ENCODE measurements at regions not wholly inside any gene's neighbourhood (a gene's known extent, or its start where the extent isn't known, plus 50 kb on each side); places are given as distances from the start of the nearest gene placed in this dataset.
"Not testable (repeated sequence)": the region's sequence is repeated elsewhere in the genome, so short reads cannot be mapped to it uniquely, and the experiment has no call there.

DNA sequence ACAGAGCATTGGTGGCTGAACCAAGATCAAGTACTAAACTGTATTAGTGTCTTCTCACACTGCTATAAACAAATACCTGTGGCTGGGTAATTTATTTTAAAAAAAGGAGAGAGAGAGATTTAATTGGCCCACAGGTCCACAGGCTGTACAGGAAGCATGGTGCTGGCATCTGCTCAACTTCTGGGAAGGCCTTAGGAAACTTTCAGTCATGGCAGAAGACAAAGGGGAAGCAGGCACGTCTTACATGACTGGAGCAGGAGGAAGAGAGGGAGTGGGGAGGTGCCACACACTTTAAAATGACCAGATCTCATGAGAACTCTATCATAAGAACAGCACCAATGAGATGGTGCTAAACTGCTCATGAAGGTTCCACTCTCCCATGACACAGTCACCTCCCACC lies 95.2 kb upstream of the JCAD start:
- Histone ChIP-seq H3K4me1 (ENCODE audit: control insufficient read depth, insufficient read depth, low read length) (no peaks in the 10 kb centered on the region), H3K36me3 (ENCODE audit: control insufficient read depth in 2 of 2, insufficient read depth in 2 of 2, low read length in 2 of 2) (no peaks in the 10 kb centered on the region), H3K27ac (ENCODE audit: low read length) (no peak overlapping the region), H3K4me3 (ENCODE audit: low read length in 2 of 2) (no peak overlapping the region), H3K9me3 (ENCODE audit: control insufficient read depth in 2 of 2, low read length in 2 of 2) (no peaks in the 10 kb centered on the region), H3K9ac (ENCODE audit: low read length in 2 of 2) (no peak overlapping the region), H3K27me3 (ENCODE audit: control insufficient read depth in 1 of 2, insufficient read depth in 2 of 2, low read length in 2 of 2) (no peaks in the 10 kb centered on the region)

DNA sequence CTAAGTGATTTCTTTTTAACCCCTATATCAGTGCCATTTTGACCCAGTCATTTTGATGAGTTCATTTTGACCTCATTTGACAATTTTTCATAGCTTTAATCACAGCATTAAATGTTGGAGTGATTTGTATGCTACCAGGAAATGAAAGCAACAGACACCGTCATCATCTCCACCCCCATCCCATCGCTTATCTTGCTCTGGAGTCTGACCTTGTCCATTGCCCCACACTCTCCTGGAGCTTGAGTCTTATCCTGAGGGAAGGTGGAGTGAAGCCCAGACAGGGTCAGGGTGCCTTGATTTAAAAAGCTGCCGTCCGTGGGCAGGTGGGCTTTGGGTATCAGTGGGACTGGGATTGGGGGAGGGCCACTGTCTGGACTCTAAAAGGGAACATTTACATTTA lies 94.7 kb upstream of the JCAD start:
- Histone ChIP-seq H3K9me3 (ENCODE audit: control insufficient read depth in 2 of 2, low read length in 2 of 2) (no peaks in the 10 kb centered on the region), H3K9ac (ENCODE audit: low read length in 2 of 2) (no peak overlapping the region), H3K4me3 (ENCODE audit: low read length in 2 of 2) (no peak overlapping the region), H3K27ac (ENCODE audit: low read length) (no peak overlapping the region), H3K27me3 (ENCODE audit: control insufficient read depth in 1 of 2, insufficient read depth in 2 of 2, low read length in 2 of 2) (no peaks in the 10 kb centered on the region), H3K36me3 (ENCODE audit: control insufficient read depth in 2 of 2, insufficient read depth in 2 of 2, low read length in 2 of 2) (no peaks in the 10 kb centered on the region), H3K4me1 (ENCODE audit: control insufficient read depth, insufficient read depth, low read length) (no peaks in the 10 kb centered on the region)

DNA sequence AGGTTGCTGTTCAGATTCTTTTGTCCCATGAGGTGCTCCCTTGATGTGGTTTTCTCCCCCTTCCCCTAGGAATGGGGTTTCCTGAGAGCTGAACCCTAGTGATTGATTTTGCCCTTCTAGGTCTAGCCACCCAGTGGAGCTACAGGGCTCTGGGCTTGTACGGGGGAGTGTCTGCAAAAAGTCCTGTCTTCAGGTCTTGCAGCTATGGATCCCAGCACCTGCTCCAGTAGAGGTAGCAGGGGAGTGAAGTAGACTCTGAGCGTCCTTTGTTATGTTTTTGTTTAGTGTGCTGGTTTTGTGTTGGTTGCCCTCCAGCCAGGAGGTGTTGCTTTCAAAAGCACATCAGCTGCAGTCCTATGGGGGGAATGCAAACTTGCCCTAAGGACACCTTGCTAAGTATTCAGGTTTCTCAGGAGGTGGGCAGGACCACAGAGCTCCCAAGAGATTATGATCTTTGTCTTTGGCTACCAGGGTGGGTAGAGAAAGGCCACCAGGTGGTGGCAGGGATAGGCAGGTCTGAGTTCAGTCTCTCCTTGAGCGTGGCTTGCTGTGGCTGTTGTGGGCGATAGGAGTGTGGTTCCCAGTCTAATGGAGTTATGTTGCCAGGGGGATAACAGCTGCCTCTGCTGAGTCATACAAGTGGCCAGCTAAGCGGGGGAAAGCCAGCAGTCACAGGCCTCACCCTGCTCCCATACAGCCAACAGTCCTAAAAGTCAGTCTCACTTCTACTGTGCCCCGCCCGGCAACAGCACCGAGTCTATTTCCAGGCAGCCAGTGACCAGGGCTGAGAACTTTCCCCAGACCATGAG lies 92.4 kb upstream of the JCAD start:
- Histone ChIP-seq H3K4me1 (ENCODE audit: control insufficient read depth, insufficient read depth, low read length) (no peaks in the 10 kb centered on the region), H3K9me3 (ENCODE audit: control insufficient read depth in 2 of 2, low read length in 2 of 2) (no peaks in the 10 kb centered on the region), H3K36me3 (ENCODE audit: control insufficient read depth in 2 of 2, insufficient read depth in 2 of 2, low read length in 2 of 2) (no peaks in the 10 kb centered on the region), H3K27ac (ENCODE audit: low read length) (no peak overlapping the region), H3K27me3 (ENCODE audit: control insufficient read depth in 1 of 2, insufficient read depth in 2 of 2, low read length in 2 of 2) (no peaks in the 10 kb centered on the region), H3K4me3 (ENCODE audit: low read length in 2 of 2) (no peak overlapping the region), H3K9ac (ENCODE audit: low read length in 2 of 2) (no peak overlapping the region)

DNA sequence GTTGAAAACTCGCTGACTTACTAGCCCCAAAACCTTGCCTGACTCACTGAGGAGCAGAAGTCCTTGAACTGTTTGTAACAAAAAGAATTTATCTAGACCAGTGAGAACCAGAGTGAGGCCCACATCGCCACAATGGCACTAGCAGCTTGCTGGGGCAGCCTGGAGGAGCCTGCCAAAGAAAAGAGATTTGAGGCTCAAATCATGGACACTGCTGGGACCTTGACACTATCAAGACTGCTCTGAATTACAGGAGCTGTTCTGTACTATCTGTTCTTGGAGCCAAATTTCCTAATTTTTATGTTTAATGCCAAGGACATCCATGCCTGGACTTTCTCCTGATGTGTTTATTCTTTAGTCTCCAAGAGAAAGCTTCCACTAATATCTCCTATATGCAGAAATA lies 82.0 kb upstream of the JCAD start:
- H3K9ac ChIP-seq (ENCODE audit: low read length in 2 of 2) = no peak overlapping the region
- H3K4me3 ChIP-seq (ENCODE audit: low read length in 2 of 2) = no peak overlapping the region
- peaks cover 0 to 5% of the 10 kb centered on the region in 2 donors for H3K9me3 ChIP-seq (ENCODE audit: control insufficient read depth in 2 of 2, low read length in 2 of 2)
- H3K36me3 ChIP-seq (ENCODE audit: control insufficient read depth in 2 of 2, insufficient read depth in 2 of 2, low read length in 2 of 2) = no peaks in the 10 kb centered on the region
- no peaks in the 10 kb centered on the region for H3K4me1 ChIP-seq (ENCODE audit: control insufficient read depth, insufficient read depth, low read length)
- no peaks in the 10 kb centered on the region for H3K27me3 ChIP-seq (ENCODE audit: control insufficient read depth in 1 of 2, insufficient read depth in 2 of 2, low read length in 2 of 2)
- H3K27ac ChIP-seq (ENCODE audit: low read length) = no peak overlapping the region

DNA sequence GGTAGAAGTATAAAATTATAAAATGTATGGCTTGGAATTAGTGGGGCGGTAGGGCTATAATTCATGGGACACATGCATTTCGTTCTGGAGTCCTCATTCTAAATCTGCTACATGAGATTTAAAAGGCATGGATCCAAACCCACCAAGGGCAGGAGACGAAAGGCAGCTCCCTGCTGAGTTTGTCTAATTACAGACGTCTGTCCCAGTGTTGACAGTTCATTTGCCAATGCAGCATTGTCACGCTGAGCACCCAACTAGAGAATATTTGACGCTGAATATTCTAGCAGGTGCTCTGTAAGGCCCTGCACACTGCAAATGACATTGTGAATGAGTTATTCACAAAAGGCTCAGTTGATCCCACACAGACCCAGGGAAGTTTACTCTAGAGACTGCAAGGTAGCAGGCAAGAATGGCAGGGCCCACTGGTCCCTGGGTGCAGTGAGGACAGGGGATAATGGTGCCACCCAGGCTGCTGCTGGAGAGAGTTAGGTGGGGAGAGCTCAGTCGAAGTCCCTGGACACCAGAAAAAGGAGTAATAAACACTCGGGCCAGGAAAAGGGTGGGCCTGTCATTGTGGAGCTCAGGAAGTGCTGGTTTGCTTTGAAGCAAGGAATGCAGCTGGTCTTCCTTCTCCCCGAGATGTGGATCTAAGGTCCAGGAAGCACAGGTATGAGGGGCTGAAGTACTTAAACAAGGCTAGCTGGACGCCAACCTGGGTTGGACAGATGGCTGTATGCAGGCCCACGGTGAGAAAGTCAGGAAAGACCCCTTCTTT lies 75.0 kb upstream of the JCAD start:
- Histone ChIP-seq H3K9ac (ENCODE audit: low read length in 2 of 2) (no peak overlapping the region), H3K36me3 (ENCODE audit: control insufficient read depth in 2 of 2, insufficient read depth in 2 of 2, low read length in 2 of 2) (no peaks in the 10 kb centered on the region), H3K4me1 (ENCODE audit: control insufficient read depth, insufficient read depth, low read length) (peaks cover 7% of the 10 kb centered on the region), H3K9me3 (ENCODE audit: control insufficient read depth in 2 of 2, low read length in 2 of 2) (no peaks in the 10 kb centered on the region), H3K27ac (ENCODE audit: low read length) (no peak overlapping the region), H3K27me3 (ENCODE audit: control insufficient read depth in 1 of 2, insufficient read depth in 2 of 2, low read length in 2 of 2) (no peaks in the 10 kb centered on the region), H3K4me3 (ENCODE audit: low read length in 2 of 2) (no peak overlapping the region)

DNA sequence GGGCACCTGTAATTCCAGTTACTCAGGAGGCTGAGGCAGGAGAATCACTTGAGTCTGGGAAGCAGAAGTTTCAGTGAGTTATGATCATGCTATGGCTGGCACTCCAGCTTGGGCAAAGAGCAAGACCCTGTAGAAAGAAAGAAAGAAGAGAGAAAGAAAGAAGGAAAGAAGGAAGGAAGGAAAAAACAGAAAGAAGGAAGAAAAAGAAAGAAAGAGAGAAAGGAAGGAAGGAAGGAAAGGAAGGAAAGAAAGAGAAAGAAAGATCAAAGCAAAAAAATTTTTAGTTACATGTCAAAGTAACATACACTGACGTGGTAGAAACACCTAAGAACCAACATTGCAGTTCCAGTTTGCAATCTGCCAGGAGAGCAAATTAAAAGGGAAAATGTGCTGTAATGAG lies 73.8 kb upstream of the JCAD start:
- no peaks in the 10 kb centered on the region for H3K9me3 ChIP-seq (ENCODE audit: control insufficient read depth in 2 of 2, low read length in 2 of 2)
- peaks cover 7% of the 10 kb centered on the region for H3K4me1 ChIP-seq (ENCODE audit: control insufficient read depth, insufficient read depth, low read length)
- no peak overlapping the region for H3K4me3 ChIP-seq (ENCODE audit: low read length in 2 of 2)
- no peak overlapping the region for H3K9ac ChIP-seq (ENCODE audit: low read length in 2 of 2)
- no peaks in the 10 kb centered on the region for H3K27me3 ChIP-seq (ENCODE audit: control insufficient read depth in 1 of 2, insufficient read depth in 2 of 2, low read length in 2 of 2)
- no peak overlapping the region for H3K27ac ChIP-seq (ENCODE audit: low read length)
- H3K36me3 ChIP-seq (ENCODE audit: control insufficient read depth in 2 of 2, insufficient read depth in 2 of 2, low read length in 2 of 2) = no peaks in the 10 kb centered on the region

DNA sequence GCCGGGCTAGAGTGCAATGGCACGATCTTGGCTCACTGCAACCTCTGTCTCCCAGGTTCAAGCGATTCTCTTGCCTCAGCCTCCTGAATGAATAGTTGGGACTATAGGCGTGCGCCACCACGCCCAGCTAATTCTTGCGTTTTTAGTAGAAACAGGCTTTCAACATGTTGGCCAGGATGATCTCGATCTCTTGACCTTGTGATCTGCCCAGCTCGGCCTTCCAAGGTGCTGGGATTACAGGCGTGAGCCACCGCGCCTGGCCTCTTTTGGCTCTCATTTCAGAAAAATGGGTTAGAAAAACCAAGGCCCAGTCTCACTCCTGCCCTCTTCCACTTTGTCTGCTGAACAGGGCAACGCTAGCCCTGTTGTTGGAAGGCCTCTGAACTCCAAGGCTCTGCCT lies 72.0 kb upstream of the JCAD start:
- not testable (repeated sequence) for H3K4me1 ChIP-seq (ENCODE audit: control insufficient read depth, insufficient read depth, low read length); H3K9ac ChIP-seq (ENCODE audit: low read length in 2 of 2); H3K27me3 ChIP-seq (ENCODE audit: control insufficient read depth in 1 of 2, insufficient read depth in 2 of 2, low read length in 2 of 2); H3K4me3 ChIP-seq (ENCODE audit: low read length in 2 of 2); H3K9me3 ChIP-seq (ENCODE audit: control insufficient read depth in 2 of 2, low read length in 2 of 2); H3K36me3 ChIP-seq (ENCODE audit: control insufficient read depth in 2 of 2, insufficient read depth in 2 of 2, low read length in 2 of 2); H3K27ac ChIP-seq (ENCODE audit: low read length)

DNA sequence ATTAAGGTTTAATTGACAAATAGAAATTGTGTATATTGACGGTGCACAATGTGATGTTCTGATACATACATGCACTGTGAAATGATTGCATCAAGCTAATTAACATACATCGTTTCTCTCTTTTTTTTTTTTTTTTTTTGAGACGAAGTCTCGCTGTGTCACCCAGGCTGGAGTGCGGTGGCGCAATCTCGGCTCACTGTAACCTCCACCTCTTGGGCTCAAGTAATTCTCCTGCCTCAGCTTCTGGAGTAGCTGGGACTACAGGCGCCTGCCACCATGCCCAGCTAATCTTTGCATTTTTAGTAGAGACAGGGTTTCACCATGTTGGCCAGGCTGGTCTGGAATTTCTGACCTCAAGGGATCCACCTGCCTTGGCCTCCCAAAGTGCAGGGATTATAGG lies 69.9 kb upstream of the JCAD start:
- H3K36me3 ChIP-seq (ENCODE audit: control insufficient read depth in 2 of 2, insufficient read depth in 2 of 2, low read length in 2 of 2); H3K4me1 ChIP-seq (ENCODE audit: control insufficient read depth, insufficient read depth, low read length); H3K4me3 ChIP-seq (ENCODE audit: low read length in 2 of 2); H3K27me3 ChIP-seq (ENCODE audit: control insufficient read depth in 1 of 2, insufficient read depth in 2 of 2, low read length in 2 of 2); H3K27ac ChIP-seq (ENCODE audit: low read length); H3K9me3 ChIP-seq (ENCODE audit: control insufficient read depth in 2 of 2, low read length in 2 of 2); H3K9ac ChIP-seq (ENCODE audit: low read length in 2 of 2): not testable (repeated sequence)

DNA sequence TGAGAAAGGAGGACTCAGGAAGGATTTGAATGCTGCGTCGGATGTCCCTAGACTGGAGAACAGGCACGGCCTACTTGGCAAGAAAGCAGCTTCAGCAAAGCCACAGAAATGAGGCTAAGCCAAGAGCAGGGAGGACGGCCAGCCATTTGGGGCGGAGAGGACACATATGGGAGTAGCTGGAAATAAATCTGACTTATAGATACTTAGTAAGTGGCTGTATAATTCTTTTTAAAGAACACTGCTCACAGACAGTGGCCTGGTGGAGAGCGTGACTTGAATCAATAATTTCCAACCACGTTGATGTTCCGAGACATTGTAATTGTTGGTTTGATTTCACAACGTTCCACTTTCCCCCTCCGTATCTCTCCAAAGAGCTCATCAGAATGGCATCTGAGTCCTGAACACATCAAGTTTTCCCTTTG lies 67.7 kb upstream of the JCAD start:
- Histone ChIP-seq H3K9me3 (ENCODE audit: control insufficient read depth in 2 of 2, low read length in 2 of 2) (no peaks in the 10 kb centered on the region), H3K27ac (ENCODE audit: low read length) (no peak overlapping the region), H3K4me1 (ENCODE audit: control insufficient read depth, insufficient read depth, low read length) (no peaks in the 10 kb centered on the region), H3K9ac (ENCODE audit: low read length in 2 of 2) (no peak overlapping the region), H3K4me3 (ENCODE audit: low read length in 2 of 2) (no peak overlapping the region), H3K36me3 (ENCODE audit: control insufficient read depth in 2 of 2, insufficient read depth in 2 of 2, low read length in 2 of 2) (no peaks in the 10 kb centered on the region), H3K27me3 (ENCODE audit: control insufficient read depth in 1 of 2, insufficient read depth in 2 of 2, low read length in 2 of 2) (no peaks in the 10 kb centered on the region)

DNA sequence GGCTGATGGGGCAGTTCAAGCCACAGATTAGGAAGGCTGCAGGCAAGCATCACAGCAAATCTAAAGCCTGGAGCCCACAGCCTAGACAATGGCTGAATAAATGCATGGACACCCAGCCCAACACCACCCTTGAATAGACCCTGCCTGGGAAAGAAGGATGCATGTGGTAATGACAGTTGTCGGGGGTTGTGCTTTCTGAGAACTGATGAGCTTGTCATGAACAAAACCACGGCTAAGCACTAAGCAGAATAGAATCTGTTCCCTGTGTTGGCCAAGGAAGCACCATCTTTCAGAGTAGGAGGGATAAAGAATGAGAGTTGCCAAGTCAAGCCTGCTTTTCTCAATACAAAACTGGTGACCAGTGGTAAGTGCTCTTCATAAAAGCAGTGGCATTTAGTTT lies 66.1 kb upstream of the JCAD start:
- Histone ChIP-seq H3K9me3 (ENCODE audit: control insufficient read depth in 2 of 2, low read length in 2 of 2) (no peaks in the 10 kb centered on the region), H3K4me3 (ENCODE audit: low read length in 2 of 2) (no peak overlapping the region), H3K27me3 (ENCODE audit: control insufficient read depth in 1 of 2, insufficient read depth in 2 of 2, low read length in 2 of 2) (no peaks in the 10 kb centered on the region), H3K4me1 (ENCODE audit: control insufficient read depth, insufficient read depth, low read length) (no peaks in the 10 kb centered on the region), H3K9ac (ENCODE audit: low read length in 2 of 2) (no peak overlapping the region), H3K27ac (ENCODE audit: low read length) (no peak overlapping the region), H3K36me3 (ENCODE audit: control insufficient read depth in 2 of 2, insufficient read depth in 2 of 2, low read length in 2 of 2) (no peaks in the 10 kb centered on the region)

DNA sequence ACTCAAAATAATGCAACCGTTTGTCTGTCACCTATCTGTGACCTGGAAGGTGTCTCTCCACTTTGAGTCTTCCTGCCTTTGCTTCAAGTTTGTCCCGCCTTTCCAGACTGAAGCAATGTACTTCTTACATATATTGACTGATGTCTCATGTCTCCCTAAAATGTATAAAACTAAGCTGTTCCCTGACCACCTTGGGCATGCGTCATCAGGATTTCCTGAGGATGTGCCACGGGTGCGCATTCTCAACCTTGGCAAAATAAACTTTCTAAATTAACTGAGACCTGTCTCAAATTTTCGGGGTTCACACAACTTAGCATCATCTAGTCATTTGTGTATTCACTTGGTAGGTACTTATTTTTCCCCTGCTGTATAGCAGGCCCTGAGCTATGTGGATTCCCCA lies 65.3 kb upstream of the JCAD start:
- Histone ChIP-seq H3K4me3 (ENCODE audit: low read length in 2 of 2) (no peak overlapping the region), H3K27ac (ENCODE audit: low read length) (no peak overlapping the region), H3K9ac (ENCODE audit: low read length in 2 of 2) (no peak overlapping the region), H3K4me1 (ENCODE audit: control insufficient read depth, insufficient read depth, low read length) (no peaks in the 10 kb centered on the region), H3K27me3 (ENCODE audit: control insufficient read depth in 1 of 2, insufficient read depth in 2 of 2, low read length in 2 of 2) (no peaks in the 10 kb centered on the region), H3K9me3 (ENCODE audit: control insufficient read depth in 2 of 2, low read length in 2 of 2) (no peaks in the 10 kb centered on the region), H3K36me3 (ENCODE audit: control insufficient read depth in 2 of 2, insufficient read depth in 2 of 2, low read length in 2 of 2) (no peaks in the 10 kb centered on the region)
